NB4 (cell line): ENCODE measurements at regions not wholly inside any gene's neighbourhood (a gene's known extent, or its start where the extent isn't known, plus 50 kb on each side); places are given as distances from the start of the nearest gene placed in this dataset.

Experiments
- MYC ChIP-seq: IDR thresholded peaks from 2 replicates; pipeline ENCODE4 v1.6.1; 2011; ENCODE audit warnings: low read depth, low read length
- POLR2A ChIP-seq: IDR thresholded peaks from 2 replicates; pipeline ENCODE4 v1.6.1; 2011; ENCODE audit warnings: mild to moderate bottlenecking; ENCODE audit not compliant: insufficient read length; ENCODE audit errors: extremely low read depth
- TF ChIP-seq, protein P1 (sequence below): IDR thresholded peaks from one replicate; pipeline ENCODE4 v1.5.1; 2012; ENCODE audit warnings: low read depth, low read length

DNA sequence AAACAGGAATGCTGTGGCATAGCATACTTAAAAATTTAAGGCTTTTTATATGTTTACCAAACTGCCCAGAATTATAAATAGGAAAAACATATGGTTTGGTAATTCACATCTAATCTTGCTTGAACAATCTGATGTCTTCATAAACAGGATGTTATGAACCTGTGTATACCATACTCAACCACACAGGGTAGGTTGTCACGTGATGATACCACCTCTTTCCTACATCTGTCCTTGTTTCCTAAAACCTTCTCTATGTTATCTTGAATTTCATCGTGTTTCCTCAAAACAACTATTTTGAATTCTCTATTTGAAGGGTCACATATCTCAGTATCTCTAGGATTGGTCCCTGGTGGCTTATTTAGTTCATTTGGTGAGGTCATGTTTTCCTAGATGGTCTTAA lies 631.0 kb upstream of the PKN2 start:
- TF ChIP-seq POLR2A (no peak), MYC (no peak)
- TF ChIP-seq, protein P1, sequence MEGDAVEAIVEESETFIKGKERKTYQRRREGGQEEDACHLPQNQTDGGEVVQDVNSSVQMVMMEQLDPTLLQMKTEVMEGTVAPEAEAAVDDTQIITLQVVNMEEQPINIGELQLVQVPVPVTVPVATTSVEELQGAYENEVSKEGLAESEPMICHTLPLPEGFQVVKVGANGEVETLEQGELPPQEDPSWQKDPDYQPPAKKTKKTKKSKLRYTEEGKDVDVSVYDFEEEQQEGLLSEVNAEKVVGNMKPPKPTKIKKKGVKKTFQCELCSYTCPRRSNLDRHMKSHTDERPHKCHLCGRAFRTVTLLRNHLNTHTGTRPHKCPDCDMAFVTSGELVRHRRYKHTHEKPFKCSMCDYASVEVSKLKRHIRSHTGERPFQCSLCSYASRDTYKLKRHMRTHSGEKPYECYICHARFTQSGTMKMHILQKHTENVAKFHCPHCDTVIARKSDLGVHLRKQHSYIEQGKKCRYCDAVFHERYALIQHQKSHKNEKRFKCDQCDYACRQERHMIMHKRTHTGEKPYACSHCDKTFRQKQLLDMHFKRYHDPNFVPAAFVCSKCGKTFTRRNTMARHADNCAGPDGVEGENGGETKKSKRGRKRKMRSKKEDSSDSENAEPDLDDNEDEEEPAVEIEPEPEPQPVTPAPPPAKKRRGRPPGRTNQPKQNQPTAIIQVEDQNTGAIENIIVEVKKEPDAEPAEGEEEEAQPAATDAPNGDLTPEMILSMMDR, result no peak
